Colonic mucosa (tissue), 4 donors: ENCODE measurements at regions not wholly inside any gene's neighbourhood (a gene's known extent, or its start where the extent isn't known, plus 50 kb on each side); places are given as distances from the start of the nearest gene placed in this dataset.
"Not testable (repeated sequence)": the region's sequence is repeated elsewhere in the genome, so short reads cannot be mapped to it uniquely, and the experiment has no call there.

Experiments used
- DNase-seq: peaks from one replicate; pipeline ENCODE4 v3.0.0-alpha.2; 2020
- H3K27ac ChIP-seq: fragments of 200-600 bp; one replicate; pipeline ENCODE4 v1.8.0; 2021
- H3K27me3 ChIP-seq: fragments of 200-600 bp; one replicate; pipeline ENCODE4 v1.8.0; 2021
- H3K36me3 ChIP-seq: fragments of 200-600 bp; one replicate; pipeline ENCODE4 v1.8.0; 2021
- H3K4me1 ChIP-seq: fragments of 200-600 bp; one replicate; pipeline ENCODE4 v1.8.0; 2021; ENCODE audit warnings: mild to moderate bottlenecking
- H3K4me3 ChIP-seq: fragments of 200-600 bp; one replicate; pipeline ENCODE4 v1.8.0; 2021
- H3K9ac ChIP-seq, 2 donors: one replicate each; pipeline ENCODE4 v1.7.0; 2013; ENCODE audit warnings: control low read depth in 2 of 2, low read depth in 2 of 2, low read length in 2 of 2
- H3K9me3 ChIP-seq: fragments of 200-600 bp; one replicate; pipeline ENCODE4 v1.8.0; 2021
- CTCF ChIP-seq: fragments of 200-600 bp; IDR thresholded peaks from one replicate; pipeline ENCODE4 v1.8.0; 2022; ENCODE audit warnings: antibody characterized with exemption, mild to moderate bottlenecking
- intact Hi-C: fragments of 100-400 bp; cut with DNase I; formaldehyde crosslinking; loops from one replicate; pipeline ENCODE4 v1.14.1; 2022
- donor health status: healthy.
- donor health status: DM: no; HTN: no; CAD: no.
- donor health status: DM: no; HTN: no; CAD: no.

DNA sequence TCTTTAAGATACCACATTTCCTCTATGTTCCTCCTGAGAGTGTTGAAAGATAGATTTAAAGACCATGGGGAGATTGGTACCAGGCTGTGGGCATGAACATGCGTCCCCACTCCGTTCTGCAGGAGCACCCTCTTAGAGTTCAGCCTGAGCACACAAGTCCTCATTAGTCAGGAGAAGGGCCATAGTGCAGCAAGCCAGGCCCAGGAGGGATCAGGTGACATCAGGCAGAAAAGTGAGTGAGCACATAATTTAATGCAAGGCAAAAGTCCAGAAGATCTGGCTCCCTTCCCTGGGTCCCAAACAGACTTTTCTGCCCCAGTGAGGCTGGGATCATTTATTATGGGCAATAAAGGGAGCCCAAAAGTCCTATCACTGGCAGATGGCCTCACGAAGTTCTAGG, 263.7 kb upstream of the AGTR2 start:
- Histone ChIP-seq H3K27me3 (peaks cover 3% of the 10 kb centered on the region), H3K27ac (no peak overlapping the region), H3K4me1 (no peaks in the 10 kb centered on the region), H3K4me3 (no peak overlapping the region), H3K9me3 (no peaks in the 10 kb centered on the region), H3K9ac (no peak overlapping the region), H3K36me3 (no peaks in the 10 kb centered on the region)
- intact Hi-C loops = loop anchor here (5.0 kb wide), 1 partner anchor 50 kb away; no protein-coding TSS in a partner anchor
- DNase-seq = no peak
- no peak for TF ChIP-seq CTCF

- Histone ChIP-seq H3K27me3 (peaks cover 3% of the 10 kb centered on the region), H3K36me3 (no peaks in the 10 kb centered on the region), H3K27ac (no peak overlapping the region), H3K4me3 (no peak overlapping the region), H3K4me1 (no peaks in the 10 kb centered on the region), H3K9ac (no peak overlapping the region), H3K9me3 (no peaks in the 10 kb centered on the region)
- no peak for DNase-seq
- TF ChIP-seq CTCF = no peak
- intact Hi-C loops = loop anchor here (5.0 kb wide), 1 partner anchor 48 kb away; no protein-coding TSS in a partner anchor
These were observed 261.5 kb upstream of the AGTR2 start for GRCh38 chrX:115909017-115909416.

DNA sequence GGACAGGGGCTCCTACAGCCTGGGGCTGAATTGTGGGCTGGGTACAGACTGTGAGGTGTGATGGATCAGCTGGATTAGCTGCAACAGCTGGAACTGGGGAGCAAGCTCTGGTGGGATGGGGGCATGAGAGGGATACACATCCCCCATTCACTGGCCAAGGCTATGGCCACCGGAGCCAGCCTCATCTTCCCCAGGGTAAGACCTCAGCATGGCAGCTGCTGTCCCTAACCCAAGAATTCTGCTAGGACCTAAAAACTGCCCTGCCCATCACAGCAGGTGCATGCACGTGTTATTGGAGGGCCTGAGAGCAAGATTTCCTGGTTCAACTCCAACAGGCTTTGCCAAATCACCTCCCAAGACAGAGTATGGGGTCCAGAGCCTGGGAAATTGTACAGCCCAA, 258.6 kb upstream of the AGTR2 start:
- Histone ChIP-seq H3K9me3 (no peaks in the 10 kb centered on the region), H3K9ac (no peak overlapping the region), H3K4me3 (no peak overlapping the region), H3K4me1 (no peaks in the 10 kb centered on the region), H3K36me3 (no peaks in the 10 kb centered on the region), H3K27me3 (peaks cover 3% of the 10 kb centered on the region), H3K27ac (no peak overlapping the region)
- intact Hi-C loops = no loop called here
- no peak for TF ChIP-seq CTCF
- DNase-seq = no peak

GRCh38 chrX:115912372-115912897, 258.1 kb upstream of the AGTR2 start:
- Histone ChIP-seq H3K36me3 (no peaks in the 10 kb centered on the region), H3K9me3 (no peaks in the 10 kb centered on the region), H3K9ac (no peak overlapping the region), H3K27me3 (peaks cover 3% of the 10 kb centered on the region), H3K4me1 (no peaks in the 10 kb centered on the region), H3K4me3 (no peak overlapping the region), H3K27ac (no peak overlapping the region)
- TF ChIP-seq CTCF = peak; percentile 35
- intact Hi-C loops = no loop called here
- DNase-seq = no peak

DNA sequence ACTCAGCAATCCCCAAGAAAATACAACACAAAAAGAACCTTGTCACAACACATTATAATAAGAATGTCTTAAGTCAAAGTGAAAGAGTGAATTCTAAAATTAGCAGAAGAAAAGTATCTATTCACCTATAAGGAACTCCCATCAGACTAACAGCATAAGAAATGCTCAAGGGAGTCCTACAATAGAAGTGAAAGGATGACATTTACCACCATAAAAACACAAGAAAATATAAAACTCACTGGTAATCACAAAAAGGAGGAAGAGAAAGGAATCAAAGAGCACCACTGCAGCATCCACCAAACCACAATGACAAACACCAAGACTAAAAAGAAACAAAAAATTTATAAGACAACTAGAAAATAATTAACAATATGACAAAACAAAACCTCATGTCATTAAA, 257.0 kb upstream of the AGTR2 start:
- no peak for DNase-seq
- Histone ChIP-seq H3K4me3 (no peak overlapping the region), H3K9me3 (no peaks in the 10 kb centered on the region), H3K36me3 (no peaks in the 10 kb centered on the region), H3K9ac (no peak overlapping the region), H3K27ac (no peak overlapping the region), H3K4me1 (no peaks in the 10 kb centered on the region), H3K27me3 (peaks cover 3% of the 10 kb centered on the region)
- intact Hi-C loops = no loop called here
- no peak for TF ChIP-seq CTCF

DNA sequence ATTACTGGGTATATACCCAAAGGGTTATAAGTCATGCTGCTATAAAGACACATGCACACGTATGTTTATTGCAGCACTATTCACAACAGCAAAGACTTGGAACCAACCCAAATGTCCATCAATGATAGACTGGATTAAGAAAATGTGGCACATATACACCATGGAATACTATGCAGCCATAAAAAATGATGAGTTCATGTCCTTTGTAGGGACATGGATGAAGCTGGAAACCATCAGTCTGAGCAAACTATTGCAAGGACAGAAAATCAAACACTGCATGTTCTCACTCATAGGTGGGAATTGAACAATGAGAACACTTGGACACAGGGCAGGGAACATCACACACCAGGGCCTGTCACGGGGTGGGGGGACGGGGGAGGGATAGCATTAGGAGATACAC, 254.9 kb upstream of the AGTR2 start:
- intact Hi-C loops, H3K9me3 ChIP-seq, H3K27me3 ChIP-seq, H3K4me3 ChIP-seq, H3K4me1 ChIP-seq, DNase-seq, H3K9ac ChIP-seq, H3K27ac ChIP-seq, H3K36me3 ChIP-seq: not testable (repeated sequence)
